ENCODE measurements at regions not wholly inside any gene's neighbourhood (a gene's known extent, or its start where the extent isn't known, plus 50 kb on each side); places are given as distances from the start of the nearest gene placed in this dataset.

- intact Hi-C loops (cut with DNase I, micrococcal nuclease): no loop called here
- ATAC-seq (no peak), DNase-seq (no peak)
- Mint-ChIP-seq H3K9me3 (ENCODE audit: low read depth) (no peaks in the 10 kb centered on the region), H3K27me3 (no peaks in the 10 kb centered on the region), H3K36me3 (ENCODE audit: low read depth) (no peaks in the 10 kb centered on the region), H3K4me3 (no peak overlapping the region), H3K4me1 (no peaks in the 10 kb centered on the region), H3K27ac (no peak overlapping the region)
- ChIA-PET CTCF (no interaction called here), POLR2A (no interaction called here)
Measured at GRCh38 chr5:4156153-4156552, 560.5 kb downstream of the IRX1 start.

- H3K4me3 Mint-ChIP-seq: no peak overlapping the region
- H3K27ac Mint-ChIP-seq: no peak overlapping the region
- intact Hi-C loops (cut with DNase I, micrococcal nuclease): no loop called here
- no peaks in the 10 kb centered on the region for H3K27me3 Mint-ChIP-seq
- ChIA-PET POLR2A (no interaction called here), CTCF (no interaction called here)
- H3K9me3 Mint-ChIP-seq (ENCODE audit: low read depth): no peaks in the 10 kb centered on the region
- no peak for ATAC-seq
- no peak for DNase-seq
- H3K4me1 Mint-ChIP-seq: no peaks in the 10 kb centered on the region
- no peaks in the 10 kb centered on the region for H3K36me3 Mint-ChIP-seq (ENCODE audit: low read depth)
Measured at GRCh38 chr5:4156889-4157288, 561.3 kb downstream of the IRX1 start.

- POLR2A ChIA-PET: no interaction called here
- no peak for ATAC-seq
- no peak overlapping the region for H3K4me3 Mint-ChIP-seq
Measured at GRCh38 chr5:4158750-4159447, 563.3 kb downstream of the IRX1 start.

GRCh38 chr5:4159681-4160080, 564.0 kb downstream of the IRX1 start:
- ChIA-PET POLR2A (no interaction called here), CTCF (no interaction called here)
- H3K4me1 Mint-ChIP-seq: no peaks in the 10 kb centered on the region
- no peak overlapping the region for H3K27ac Mint-ChIP-seq
- intact Hi-C loops (cut with DNase I, micrococcal nuclease): no loop called here
- no peaks in the 10 kb centered on the region for H3K36me3 Mint-ChIP-seq (ENCODE audit: low read depth)
- DNase-seq (no peak), ATAC-seq (no peak)
- H3K9me3 Mint-ChIP-seq (ENCODE audit: low read depth): no peaks in the 10 kb centered on the region
- no peaks in the 10 kb centered on the region for H3K27me3 Mint-ChIP-seq
- H3K4me3 Mint-ChIP-seq: no peak overlapping the region

More at GRCh38 chr5:4158750-4159447, 563.3 kb downstream of the IRX1 start:
- Mint-ChIP-seq H3K36me3 (ENCODE audit: low read depth) (no peaks in the 10 kb centered on the region), H3K27ac (no peak overlapping the region), H3K4me1 (no peaks in the 10 kb centered on the region), H3K27me3 (no peaks in the 10 kb centered on the region), H3K9me3 (ENCODE audit: low read depth) (no peaks in the 10 kb centered on the region)
- DNase-seq: no peak
- intact Hi-C loops (cut with DNase I, micrococcal nuclease): no loop called here
- CTCF ChIA-PET: interaction anchor here (0.6 kb wide), 1 partner anchor 230 kb away, joined by 4 read pairs; no protein-coding TSS in a partner anchor

GRCh38 chr5:4164167-4164566, 568.5 kb downstream of the IRX1 start:
- Mint-ChIP-seq H3K4me3 (no peak overlapping the region), H3K4me1 (no peaks in the 10 kb centered on the region), H3K9me3 (ENCODE audit: low read depth) (no peaks in the 10 kb centered on the region), H3K36me3 (ENCODE audit: low read depth) (no peaks in the 10 kb centered on the region), H3K27ac (no peak overlapping the region), H3K27me3 (no peaks in the 10 kb centered on the region)
- intact Hi-C loops (cut with DNase I, micrococcal nuclease): no loop called here
- no peak for DNase-seq
- ATAC-seq: no peak
- ChIA-PET CTCF (no interaction called here), POLR2A (no interaction called here)

- no peak overlapping the region for H3K4me3 Mint-ChIP-seq
- intact Hi-C loops (cut with DNase I, micrococcal nuclease): no loop called here
- DNase-seq: no peak
- no peaks in the 10 kb centered on the region for H3K27me3 Mint-ChIP-seq
- H3K27ac Mint-ChIP-seq: no peak overlapping the region
- no peak for ATAC-seq
- no peaks in the 10 kb centered on the region for H3K36me3 Mint-ChIP-seq (ENCODE audit: low read depth)
- POLR2A ChIA-PET: no interaction called here
- no peaks in the 10 kb centered on the region for H3K4me1 Mint-ChIP-seq
- H3K9me3 Mint-ChIP-seq (ENCODE audit: low read depth): peaks cover 25% of the 10 kb centered on the region
- CTCF ChIA-PET: no interaction called here
Measured at GRCh38 chr5:4180703-4181102, 585.1 kb downstream of the IRX1 start.

- H3K27me3 Mint-ChIP-seq: no peaks in the 10 kb centered on the region
- no peaks in the 10 kb centered on the region for H3K4me1 Mint-ChIP-seq
- ChIA-PET POLR2A (no interaction called here), CTCF (no interaction called here)
- ATAC-seq (no peak), DNase-seq (no peak)
- no peak overlapping the region for H3K4me3 Mint-ChIP-seq
- no peaks in the 10 kb centered on the region for H3K36me3 Mint-ChIP-seq (ENCODE audit: low read depth)
- intact Hi-C loops (cut with DNase I, micrococcal nuclease): no loop called here
- no peak overlapping the region for H3K27ac Mint-ChIP-seq
- H3K9me3 Mint-ChIP-seq (ENCODE audit: low read depth): peaks cover 22% of the 10 kb centered on the region
Measured at GRCh38 chr5:4182144-4182543, 586.5 kb downstream of the IRX1 start.

- H3K27me3 Mint-ChIP-seq: no peaks in the 10 kb centered on the region
- intact Hi-C loops (cut with DNase I, micrococcal nuclease): no loop called here
- ATAC-seq: no peak
Measured at GRCh38 chr5:4185127-4185526, 589.5 kb downstream of the IRX1 start.

GRCh38 chr5:4188704-4189103, 593.1 kb downstream of the IRX1 start:
- no peak overlapping the region for H3K4me3 Mint-ChIP-seq
- peaks cover 5% of the 10 kb centered on the region for H3K9me3 Mint-ChIP-seq (ENCODE audit: low read depth)
- intact Hi-C loops (cut with DNase I, micrococcal nuclease): no loop called here
- no peaks in the 10 kb centered on the region for H3K4me1 Mint-ChIP-seq
- no peaks in the 10 kb centered on the region for H3K27me3 Mint-ChIP-seq
- POLR2A ChIA-PET: no interaction called here
- ATAC-seq (peak; percentile 10), DNase-seq (peak; percentile 12)
- no peak overlapping the region for H3K27ac Mint-ChIP-seq
- H3K36me3 Mint-ChIP-seq (ENCODE audit: low read depth): no peaks in the 10 kb centered on the region
- CTCF ChIA-PET: no interaction called here

More at GRCh38 chr5:4185127-4185526, 589.5 kb downstream of the IRX1 start:
- H3K4me1 Mint-ChIP-seq: no peaks in the 10 kb centered on the region
- no peak overlapping the region for H3K4me3 Mint-ChIP-seq
- H3K9me3 Mint-ChIP-seq (ENCODE audit: low read depth): peaks cover 17% of the 10 kb centered on the region
- no peak for DNase-seq
- CTCF ChIA-PET: no interaction called here
- no peaks in the 10 kb centered on the region for H3K36me3 Mint-ChIP-seq (ENCODE audit: low read depth)
- H3K27ac Mint-ChIP-seq: no peak overlapping the region
- POLR2A ChIA-PET: no interaction called here

- H3K27me3 Mint-ChIP-seq: no peaks in the 10 kb centered on the region
- H3K27ac Mint-ChIP-seq: no peak overlapping the region
- peaks cover under 1% of the 10 kb centered on the region for H3K9me3 Mint-ChIP-seq (ENCODE audit: low read depth)
- H3K36me3 Mint-ChIP-seq (ENCODE audit: low read depth): no peaks in the 10 kb centered on the region
- H3K4me3 Mint-ChIP-seq: no peak overlapping the region
- no peaks in the 10 kb centered on the region for H3K4me1 Mint-ChIP-seq
- DNase-seq (peak; percentile 51), ATAC-seq (peak; percentile 64)
- intact Hi-C loops (cut with DNase I, micrococcal nuclease): no loop called here
- ChIA-PET POLR2A (no interaction called here), CTCF (no interaction called here)
Measured at GRCh38 chr5:4189317-4189716, 593.7 kb downstream of the IRX1 start.

- POLR2A ChIA-PET: no interaction called here
- intact Hi-C loops (cut with DNase I, micrococcal nuclease): no loop called here
Measured at GRCh38 chr5:4191041-4191440, 595.4 kb downstream of the IRX1 start.

GRCh38 chr5:4191703-4192102, 596.1 kb downstream of the IRX1 start:
- intact Hi-C loops (cut with DNase I, micrococcal nuclease): no loop called here
- ATAC-seq: peak; percentile 52

More at GRCh38 chr5:4191041-4191440, 595.4 kb downstream of the IRX1 start:
- CTCF ChIA-PET: no interaction called here
- peak; percentile 42 for DNase-seq
- ATAC-seq: peak; percentile 37
- Mint-ChIP-seq H3K36me3 (ENCODE audit: low read depth) (no peaks in the 10 kb centered on the region), H3K4me3 (no peak overlapping the region), H3K27ac (no peak overlapping the region), H3K27me3 (no peaks in the 10 kb centered on the region), H3K4me1 (no peaks in the 10 kb centered on the region), H3K9me3 (ENCODE audit: low read depth) (no peaks in the 10 kb centered on the region)

GRCh38 chr5:4192111-4192510, 596.5 kb downstream of the IRX1 start:
- DNase-seq: no peak
- ChIA-PET POLR2A (no interaction called here), CTCF (no interaction called here)
- ATAC-seq: no peak
- Mint-ChIP-seq H3K4me3 (no peak overlapping the region), H3K4me1 (no peaks in the 10 kb centered on the region), H3K27me3 (no peaks in the 10 kb centered on the region), H3K27ac (no peak overlapping the region), H3K36me3 (ENCODE audit: low read depth) (no peaks in the 10 kb centered on the region), H3K9me3 (ENCODE audit: low read depth) (no peaks in the 10 kb centered on the region)
- intact Hi-C loops (cut with DNase I, micrococcal nuclease): no loop called here

More at GRCh38 chr5:4191703-4192102, 596.1 kb downstream of the IRX1 start:
- H3K27ac Mint-ChIP-seq: no peak overlapping the region
- ChIA-PET POLR2A (no interaction called here), CTCF (no interaction called here)
- H3K9me3 Mint-ChIP-seq (ENCODE audit: low read depth): no peaks in the 10 kb centered on the region
- no peak overlapping the region for H3K4me3 Mint-ChIP-seq
- H3K27me3 Mint-ChIP-seq: no peaks in the 10 kb centered on the region
- DNase-seq: peak; percentile 21
- no peaks in the 10 kb centered on the region for H3K36me3 Mint-ChIP-seq (ENCODE audit: low read depth)
- H3K4me1 Mint-ChIP-seq: no peaks in the 10 kb centered on the region

Measured in activated CD4-positive, alpha-beta T cell treated with anti-CD3 and anti-CD28 coated beads for 36 hours (primary cell).